ENCODE measurements at regions not wholly inside any gene's neighbourhood (a gene's known extent, or its start where the extent isn't known, plus 50 kb on each side); places are given as distances from the start of the nearest gene placed in this dataset.

GRCh38 chr6:28655164-28655563, 129.5 kb downstream of the GPX5 start:
- Histone ChIP-seq H2AFZ (ENCODE audit: low read depth, low read length, severe bottlenecking) (no peak overlapping the region), H3K4me2 (ENCODE audit: low read depth, low read length, poor library complexity, severe bottlenecking) (no peak overlapping the region), H3K9me2 (replicated peaks; ENCODE audit: insufficient read depth, low read length) (no peaks in the 10 kb centered on the region), H3K27me3 (ENCODE audit: low read length) (no peaks in the 10 kb centered on the region), H3K4me3 (ENCODE audit: insufficient read depth, low read length, poor library complexity, severe bottlenecking) (no peak overlapping the region), H3F3A (ENCODE audit: insufficient read depth) (no peaks in the 10 kb centered on the region), H3K36me3 (ENCODE audit: low read length) (no peaks in the 10 kb centered on the region), H4K20me1 (ENCODE audit: low read depth, low read length) (no peaks in the 10 kb centered on the region), H3K9ac (ENCODE audit: low read length) (no peak overlapping the region), H3K27ac (ENCODE audit: low read depth, low read length) (no peak overlapping the region), H3K79me2 (ENCODE audit: insufficient read depth, low read length) (no peaks in the 10 kb centered on the region), H3K9me3 (ENCODE audit: insufficient read depth, low read length) (no peaks in the 10 kb centered on the region)
- no peak for TF ChIP-seq EZH2phosphoT487 (conservative IDR thresholded peaks at IDR 0.05; ENCODE audit: low read length)

GRCh38 chr6:28656715-28657114, 131.0 kb downstream of the GPX5 start:
- H2AFZ ChIP-seq (ENCODE audit: low read depth, low read length, severe bottlenecking), result no peak overlapping the region
- no peaks in the 10 kb centered on the region for H3K9me3 ChIP-seq (ENCODE audit: insufficient read depth, low read length)
- TF ChIP-seq CTCF (IDR thresholded peaks at IDR 0.05; ENCODE audit: insufficient read depth, low read length, poor library complexity, severe bottlenecking) (no peak), EZH2phosphoT487 (conservative IDR thresholded peaks at IDR 0.05; ENCODE audit: low read length) (no peak)
- no peaks in the 10 kb centered on the region for H3K36me3 ChIP-seq (ENCODE audit: low read length)
- no peak overlapping the region for H3K4me3 ChIP-seq (ENCODE audit: insufficient read depth, low read length, poor library complexity, severe bottlenecking)
- no peak overlapping the region for H3K9ac ChIP-seq (ENCODE audit: low read length)
- no peak overlapping the region for H3K27ac ChIP-seq (ENCODE audit: low read depth, low read length)
- no peaks in the 10 kb centered on the region for H3K27me3 ChIP-seq (ENCODE audit: low read length)
- no peaks in the 10 kb centered on the region for H4K20me1 ChIP-seq (ENCODE audit: low read depth, low read length)
- H3K79me2 ChIP-seq (ENCODE audit: insufficient read depth, low read length), result no peaks in the 10 kb centered on the region
- H3F3A ChIP-seq (ENCODE audit: insufficient read depth), result no peaks in the 10 kb centered on the region
- H3K4me2 ChIP-seq (ENCODE audit: low read depth, low read length, poor library complexity, severe bottlenecking), result peak overlapping the region; percentile 65
- no peaks in the 10 kb centered on the region for H3K9me2 ChIP-seq (replicated peaks; ENCODE audit: insufficient read depth, low read length)

- peak overlapping the region; percentile 65 for H3K4me2 ChIP-seq (ENCODE audit: low read depth, low read length, poor library complexity, severe bottlenecking)
- no peaks in the 10 kb centered on the region for H3K27me3 ChIP-seq (ENCODE audit: low read length)
- H3K27ac ChIP-seq (ENCODE audit: low read depth, low read length), result no peak overlapping the region
- peak overlapping the region; percentile 1 for H2AFZ ChIP-seq (ENCODE audit: low read depth, low read length, severe bottlenecking)
- H3K9me2 ChIP-seq (replicated peaks; ENCODE audit: insufficient read depth, low read length), result no peaks in the 10 kb centered on the region
- no peak for TF ChIP-seq CTCF (IDR thresholded peaks at IDR 0.05; ENCODE audit: insufficient read depth, low read length, poor library complexity, severe bottlenecking)
- TF ChIP-seq EZH2phosphoT487 (conservative IDR thresholded peaks at IDR 0.05; ENCODE audit: low read length), result no peak
- H3K4me3 ChIP-seq (ENCODE audit: insufficient read depth, low read length, poor library complexity, severe bottlenecking), result peak overlapping the region; percentile 44
- H3K36me3 ChIP-seq (ENCODE audit: low read length), result no peaks in the 10 kb centered on the region
- no peaks in the 10 kb centered on the region for H3F3A ChIP-seq (ENCODE audit: insufficient read depth)
- H4K20me1 ChIP-seq (ENCODE audit: low read depth, low read length), result no peaks in the 10 kb centered on the region
- H3K9ac ChIP-seq (ENCODE audit: low read length), result no peak overlapping the region
- no peaks in the 10 kb centered on the region for H3K9me3 ChIP-seq (ENCODE audit: insufficient read depth, low read length)
- H3K79me2 ChIP-seq (ENCODE audit: insufficient read depth, low read length), result no peaks in the 10 kb centered on the region
These were observed 131.7 kb downstream of the GPX5 start for GRCh38 chr6:28657381-28657768.

GRCh38 chr6:28657769-28658465, 132.2 kb downstream of the GPX5 start:
- Histone ChIP-seq H3F3A (ENCODE audit: insufficient read depth) (no peaks in the 10 kb centered on the region), H4K20me1 (ENCODE audit: low read depth, low read length) (no peaks in the 10 kb centered on the region), H3K4me2 (ENCODE audit: low read depth, low read length, poor library complexity, severe bottlenecking) (peak overlapping the region; percentile 65), H3K9me2 (replicated peaks; ENCODE audit: insufficient read depth, low read length) (no peaks in the 10 kb centered on the region), H3K4me3 (ENCODE audit: insufficient read depth, low read length, poor library complexity, severe bottlenecking) (peak overlapping the region; percentile 44), H3K27me3 (ENCODE audit: low read length) (no peaks in the 10 kb centered on the region), H3K9ac (ENCODE audit: low read length) (peak overlapping the region; percentile 26), H3K36me3 (ENCODE audit: low read length) (no peaks in the 10 kb centered on the region), H3K9me3 (ENCODE audit: insufficient read depth, low read length) (no peaks in the 10 kb centered on the region), H2AFZ (ENCODE audit: low read depth, low read length, severe bottlenecking) (peak overlapping the region; percentile 3), H3K27ac (ENCODE audit: low read depth, low read length) (no peak overlapping the region), H3K79me2 (ENCODE audit: insufficient read depth, low read length) (no peaks in the 10 kb centered on the region)
- no peak for TF ChIP-seq EZH2phosphoT487 (conservative IDR thresholded peaks at IDR 0.05; ENCODE audit: low read length)
- no peak for TF ChIP-seq CTCF (IDR thresholded peaks at IDR 0.05; ENCODE audit: insufficient read depth, low read length, poor library complexity, severe bottlenecking)
